ENCODE measurements at regions not wholly inside any gene's neighbourhood (a gene's known extent, or its start where the extent isn't known, plus 50 kb on each side); places are given as distances from the start of the nearest gene placed in this dataset.

DNA sequence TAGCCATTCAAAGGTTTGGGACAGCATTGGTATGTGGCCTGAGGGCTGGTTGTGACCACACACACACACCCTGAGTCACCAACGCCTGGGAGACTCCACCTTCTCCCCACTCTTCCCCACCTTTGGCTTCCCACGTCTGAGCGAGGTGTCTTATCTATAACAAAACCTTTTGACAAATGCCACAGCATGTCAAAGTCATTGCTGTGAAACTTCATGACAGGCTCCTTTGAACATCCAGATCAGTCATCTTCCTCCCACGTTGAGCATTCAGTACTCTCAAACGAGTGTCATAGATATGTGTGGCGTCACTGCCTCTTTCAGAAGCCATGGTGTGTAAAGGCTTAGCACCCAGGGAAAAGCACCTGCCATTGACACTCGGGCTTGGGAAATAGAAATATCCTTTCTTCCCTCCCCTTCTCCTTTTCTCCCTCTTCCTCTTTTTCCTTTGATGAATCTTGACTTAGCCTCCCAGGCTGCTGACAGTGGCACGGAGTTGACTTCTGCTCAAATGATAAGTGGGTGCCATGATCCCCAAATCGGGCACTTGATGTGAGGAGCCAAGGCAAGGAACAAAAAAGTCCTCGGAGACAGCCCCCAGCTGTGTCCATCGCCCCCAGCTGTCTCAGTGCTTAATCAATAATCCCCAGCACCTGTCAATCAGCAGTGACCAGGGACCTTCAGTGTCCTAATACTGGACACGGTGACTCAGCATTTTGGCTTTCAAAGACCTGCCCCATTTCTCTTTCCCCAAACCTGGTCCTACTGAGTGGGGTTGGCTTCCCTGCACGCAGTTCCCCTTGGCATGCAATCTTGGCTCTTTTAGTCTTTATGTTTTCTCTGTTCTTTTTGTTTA, 114.8 kb downstream of the FGF18 start:
- no peak for TF ChIP-seq CTCF (IDR thresholded peaks at IDR 0.05; ENCODE audit: low read depth, low read length)
- DNase-seq (ENCODE audit: extremely low read depth, low read depth) = no peak

GRCh38 chr5:171535162-171535561, 115.7 kb downstream of the FGF18 start:
- no peak for TF ChIP-seq CTCF (IDR thresholded peaks at IDR 0.05; ENCODE audit: low read depth, low read length)
- no peak for DNase-seq (ENCODE audit: extremely low read depth, low read depth)

DNA sequence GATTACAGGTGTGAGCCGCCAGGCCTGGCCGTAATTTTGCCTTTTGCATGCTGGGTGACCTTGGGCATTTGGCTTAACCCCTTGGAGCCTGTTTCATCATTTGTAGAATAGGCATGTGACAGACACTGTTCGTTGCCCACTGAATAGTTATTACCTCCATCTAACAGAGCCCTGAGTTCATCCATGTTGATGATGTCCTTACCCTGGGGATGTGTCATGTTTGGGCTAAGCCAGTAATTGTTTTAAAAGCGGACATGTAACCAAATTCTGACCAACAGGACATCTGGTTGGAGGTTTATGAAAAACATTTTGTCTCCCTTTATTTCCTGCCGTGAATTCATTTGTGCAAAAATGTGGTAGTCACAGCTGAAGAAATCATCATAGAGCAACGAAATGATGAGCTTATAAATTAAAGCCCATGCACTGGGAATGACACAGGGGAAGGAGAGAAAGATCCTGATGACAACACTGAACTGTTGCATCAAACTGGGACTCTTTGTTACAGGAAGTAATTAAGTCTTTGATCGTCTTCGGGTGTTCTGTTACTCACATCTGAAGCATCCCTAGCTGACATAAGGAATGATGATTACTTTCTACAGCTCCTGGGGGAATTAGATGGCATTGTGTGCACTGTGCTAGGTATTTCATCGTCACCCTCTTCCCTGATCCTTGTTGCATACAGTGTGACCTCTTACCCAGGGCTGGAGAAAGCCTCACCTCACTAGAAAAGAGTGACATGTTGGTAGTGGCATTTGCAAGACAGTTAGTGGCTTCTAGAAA, 117.8 kb downstream of the FGF18 start:
- no peak for TF ChIP-seq CTCF (IDR thresholded peaks at IDR 0.05; ENCODE audit: low read depth, low read length)
- no peak for DNase-seq (ENCODE audit: extremely low read depth, low read depth)

DNA sequence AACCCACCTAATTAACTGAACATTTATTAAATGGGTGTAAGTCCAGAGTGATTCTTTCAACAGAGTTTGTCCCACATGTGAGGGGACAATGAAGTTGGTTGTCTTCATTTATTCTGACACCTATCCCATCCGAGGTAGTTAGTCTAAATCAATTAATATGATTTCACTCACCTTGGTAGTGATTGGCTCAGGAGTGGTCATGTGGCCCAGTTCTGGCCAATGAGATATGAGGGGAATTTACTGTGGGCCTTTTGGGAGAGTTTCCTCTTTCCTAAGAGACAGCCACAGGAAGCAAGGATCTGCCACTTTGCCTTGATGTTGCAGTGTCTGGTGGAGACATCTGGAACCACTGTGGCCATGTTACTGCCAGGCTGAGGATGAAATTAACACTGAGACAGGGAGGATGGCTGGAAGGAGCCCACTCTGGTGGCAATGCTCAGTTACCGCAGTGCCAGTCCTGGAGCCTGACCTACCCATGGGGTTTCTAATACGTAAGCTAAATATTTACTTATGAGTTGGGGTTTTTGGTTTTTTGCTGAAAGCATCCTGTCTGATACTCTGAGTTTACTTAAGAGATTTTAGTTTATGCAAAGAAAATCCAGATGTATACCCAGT, 118.6 kb downstream of the FGF18 start:
- no peak for TF ChIP-seq CTCF (IDR thresholded peaks at IDR 0.05; ENCODE audit: low read depth, low read length)
- no peak for DNase-seq (ENCODE audit: extremely low read depth, low read depth)

- no peak for TF ChIP-seq CTCF (IDR thresholded peaks at IDR 0.05; ENCODE audit: low read depth, low read length)
- no peak for DNase-seq (ENCODE audit: extremely low read depth, low read depth)
Observed at GRCh38 chr5:171538681-171539080, 119.2 kb downstream of the FGF18 start.

GRCh38 chr5:171540865-171541264, 121.4 kb downstream of the FGF18 start:
- DNase-seq (ENCODE audit: extremely low read depth, low read depth) = no peak
- no peak for TF ChIP-seq CTCF (IDR thresholded peaks at IDR 0.05; ENCODE audit: low read depth, low read length)

DNA sequence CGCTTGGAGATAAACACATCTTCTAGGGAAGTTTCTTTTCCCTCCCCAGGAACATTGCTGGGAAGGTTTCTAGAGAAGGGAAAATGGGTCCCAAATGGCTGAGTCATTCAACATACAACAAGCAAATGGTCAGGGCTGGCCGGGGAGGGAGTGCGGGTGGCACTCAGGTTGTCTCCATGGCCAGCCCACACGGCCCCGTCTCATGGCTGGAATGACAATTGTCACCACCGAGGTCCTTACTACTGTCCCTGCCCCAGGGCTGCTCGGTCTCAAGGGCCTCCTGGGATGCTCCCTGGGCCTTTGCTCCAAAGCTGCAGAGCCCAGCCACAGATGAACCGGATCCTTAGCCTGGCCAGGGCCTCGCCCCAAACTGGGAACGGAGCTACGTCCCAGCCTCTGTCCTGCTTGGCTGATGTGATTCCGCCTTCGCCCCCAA, 121.9 kb downstream of the FGF18 start:
- DNase-seq (ENCODE audit: extremely low read depth, low read depth) = no peak
- no peak for TF ChIP-seq CTCF (IDR thresholded peaks at IDR 0.05; ENCODE audit: low read depth, low read length)
